ENCODE measurements at regions not wholly inside any gene's neighbourhood (a gene's known extent, or its start where the extent isn't known, plus 50 kb on each side); places are given as distances from the start of the nearest gene placed in this dataset.

DNA sequence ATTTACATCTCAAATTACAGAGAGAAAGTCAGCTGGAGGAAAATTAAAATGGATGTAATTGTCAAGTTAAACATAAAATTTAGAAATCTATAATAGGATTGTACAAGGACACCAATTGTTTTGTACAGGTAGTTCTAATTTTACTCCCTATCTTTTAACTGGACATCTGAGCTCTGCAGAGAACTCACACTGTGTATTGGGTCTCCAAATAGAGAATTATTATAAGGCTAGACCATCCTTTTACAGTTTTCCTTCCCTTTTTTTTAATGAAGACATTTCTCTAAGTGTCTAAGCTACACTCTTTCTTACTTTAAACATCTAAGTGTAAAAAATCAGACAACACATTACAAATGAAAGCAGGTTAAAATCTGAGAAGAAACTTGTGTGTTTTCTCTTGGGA lies 78.4 kb upstream of the GC start:
- TF ChIP-seq, protein P1, sequence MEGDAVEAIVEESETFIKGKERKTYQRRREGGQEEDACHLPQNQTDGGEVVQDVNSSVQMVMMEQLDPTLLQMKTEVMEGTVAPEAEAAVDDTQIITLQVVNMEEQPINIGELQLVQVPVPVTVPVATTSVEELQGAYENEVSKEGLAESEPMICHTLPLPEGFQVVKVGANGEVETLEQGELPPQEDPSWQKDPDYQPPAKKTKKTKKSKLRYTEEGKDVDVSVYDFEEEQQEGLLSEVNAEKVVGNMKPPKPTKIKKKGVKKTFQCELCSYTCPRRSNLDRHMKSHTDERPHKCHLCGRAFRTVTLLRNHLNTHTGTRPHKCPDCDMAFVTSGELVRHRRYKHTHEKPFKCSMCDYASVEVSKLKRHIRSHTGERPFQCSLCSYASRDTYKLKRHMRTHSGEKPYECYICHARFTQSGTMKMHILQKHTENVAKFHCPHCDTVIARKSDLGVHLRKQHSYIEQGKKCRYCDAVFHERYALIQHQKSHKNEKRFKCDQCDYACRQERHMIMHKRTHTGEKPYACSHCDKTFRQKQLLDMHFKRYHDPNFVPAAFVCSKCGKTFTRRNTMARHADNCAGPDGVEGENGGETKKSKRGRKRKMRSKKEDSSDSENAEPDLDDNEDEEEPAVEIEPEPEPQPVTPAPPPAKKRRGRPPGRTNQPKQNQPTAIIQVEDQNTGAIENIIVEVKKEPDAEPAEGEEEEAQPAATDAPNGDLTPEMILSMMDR (conservative IDR thresholded peaks at IDR 0.05): no peak
- TF ChIP-seq EZH2 (IDR thresholded peaks at IDR 0.05; ENCODE audit: low read depth): no peak
